SK-N-SH treated with all-trans-retinoic acid at 6 μM for 48 hours (cell line): ENCODE measurements at regions not wholly inside any gene's neighbourhood (a gene's known extent, or its start where the extent isn't known, plus 50 kb on each side); places are given as distances from the start of the nearest gene placed in this dataset.

Source experiments
- ATAC-seq: fragments of 200-7000 bp; cut with Tn5 transposase; 3 replicates; pipeline ENCODE4 v1.9.1; 2020; ENCODE audit warnings: mild to moderate bottlenecking, moderate library complexity
- ARNTL ChIP-seq: fragments of 450-650 bp; formaldehyde crosslinking; IDR thresholded peaks from 2 replicates; pipeline ENCODE4 v1.5.0; 2020; ENCODE audit warnings: low read depth, mild to moderate bottlenecking, moderate library complexity, borderline replicate concordance
- BACH2 ChIP-seq: fragments of 250-450 bp; sonication (Bioruptor Pico); IDR thresholded peaks from 2 replicates; pipeline ENCODE4 v1.9.0; 2021; ENCODE audit warnings: mild to moderate bottlenecking, borderline replicate concordance
- CSDC2 ChIP-seq: fragments of 250-450 bp; sonication (Bioruptor Pico); IDR thresholded peaks from 2 replicates; pipeline ENCODE4 v1.5.0; 2020; ENCODE audit warnings: mild to moderate bottlenecking, moderate library complexity
- CSRNP3 ChIP-seq: fragments of 250-450 bp; sonication (Bioruptor Pico); IDR thresholded peaks from 2 replicates; pipeline ENCODE4 v1.5.1; 2021; ENCODE audit warnings: mild to moderate bottlenecking, moderate library complexity
- ESRRG ChIP-seq: fragments of 250-450 bp; sonication (Bioruptor Pico); IDR thresholded peaks from 2 replicates; pipeline ENCODE4 v1.6.1; 2021; ENCODE audit warnings: mild to moderate bottlenecking
- GLIS3 ChIP-seq: fragments of 250-450 bp; sonication (Bioruptor Pico); IDR thresholded peaks from 2 replicates; pipeline ENCODE4 v1.5.0; 2020; ENCODE audit warnings: mild to moderate bottlenecking, moderate library complexity
- ISL1 ChIP-seq: fragments of 250-450 bp; sonication (Bioruptor Pico); IDR thresholded peaks from 2 replicates; pipeline ENCODE4 v2.1.2; 2022; ENCODE audit warnings: mild to moderate bottlenecking, moderate library complexity
- OSR1 ChIP-seq: fragments of 250-450 bp; sonication (Bioruptor Pico); IDR thresholded peaks from 2 replicates; pipeline ENCODE4 v1.8.0; 2022; ENCODE audit warnings: moderate library complexity, mild to moderate bottlenecking, inconsistent platforms
- PPARA ChIP-seq: fragments of 250-450 bp; sonication (Bioruptor Pico); IDR thresholded peaks from 2 replicates; pipeline ENCODE4 v1.5.0; 2020; ENCODE audit warnings: mild to moderate bottlenecking, borderline replicate concordance
- SNAI2 ChIP-seq: fragments of 250-450 bp; sonication (Bioruptor Pico); IDR thresholded peaks from 2 replicates; pipeline ENCODE4 v1.5.0; 2020; ENCODE audit warnings: mild to moderate bottlenecking, moderate library complexity
- TCF4 ChIP-seq: fragments of 250-450 bp; sonication (Bioruptor Pico); IDR thresholded peaks from 2 replicates; pipeline ENCODE4 v1.8.0; 2021; ENCODE audit warnings: mild to moderate bottlenecking, moderate library complexity, borderline replicate concordance
- TOX ChIP-seq: fragments of 250-450 bp; sonication (Bioruptor Pico); IDR thresholded peaks from 2 replicates; pipeline ENCODE4 v1.8.0; 2021; ENCODE audit warnings: mild to moderate bottlenecking, moderate library complexity, borderline replicate concordance
- ZC3H10 ChIP-seq: fragments of 250-450 bp; sonication (Bioruptor Pico); IDR thresholded peaks from 2 replicates; pipeline ENCODE4 v1.5.1; 2021; ENCODE audit warnings: mild to moderate bottlenecking, moderate library complexity
- ZFP3 ChIP-seq: fragments of 250-450 bp; sonication (Bioruptor Pico); IDR thresholded peaks from 2 replicates; pipeline ENCODE4 v1.5.0; 2020; ENCODE audit warnings: mild to moderate bottlenecking, moderate library complexity
- ZFP30 ChIP-seq: fragments of 450-650 bp; formaldehyde crosslinking; IDR thresholded peaks from 2 replicates; pipeline ENCODE4 v1.5.0; 2022; ENCODE audit warnings: mild to moderate bottlenecking, moderate library complexity
- ZNF565 ChIP-seq: fragments of 450-650 bp; formaldehyde crosslinking; conservative IDR thresholded peaks from 2 replicates; pipeline ENCODE4 v1.5.0; 2020; ENCODE audit warnings: low read depth, mild to moderate bottlenecking, moderate library complexity
- ZNF70 ChIP-seq: fragments of 450-650 bp; formaldehyde crosslinking; IDR thresholded peaks from 2 replicates; pipeline ENCODE4 v1.5.0; 2020; ENCODE audit warnings: mild to moderate bottlenecking, moderate library complexity
- ZNF8 ChIP-seq: fragments of 450-650 bp; formaldehyde crosslinking; IDR thresholded peaks from 2 replicates; pipeline ENCODE4 v1.5.0; 2020; ENCODE audit warnings: mild to moderate bottlenecking, moderate library complexity
- TF ChIP-seq, protein P1 (sequence below): fragments of 250-450 bp; sonication (Bioruptor Pico); IDR thresholded peaks from 2 replicates; pipeline ENCODE4 v1.8.0; 2021; ENCODE audit warnings: low read depth, mild to moderate bottlenecking, moderate library complexity, borderline replicate concordance
- TF ChIP-seq, protein P2 (sequence below): fragments of 250-450 bp; sonication (Bioruptor Pico); IDR thresholded peaks from 2 replicates; pipeline ENCODE4 v1.8.0; 2020; ENCODE audit warnings: mild to moderate bottlenecking, moderate library complexity, borderline replicate concordance
- TF ChIP-seq, protein P3 (sequence below): fragments of 250-450 bp; sonication (Bioruptor Pico); IDR thresholded peaks from 2 replicates; pipeline ENCODE4 v1.5.1; 2020; ENCODE audit warnings: low read depth, mild to moderate bottlenecking, moderate library complexity
- TF ChIP-seq, protein P4 (sequence below): fragments of 250-450 bp; sonication (Bioruptor Pico); IDR thresholded peaks from 2 replicates; pipeline ENCODE4 v1.5.0; 2020; ENCODE audit warnings: mild to moderate bottlenecking, moderate library complexity

DNA sequence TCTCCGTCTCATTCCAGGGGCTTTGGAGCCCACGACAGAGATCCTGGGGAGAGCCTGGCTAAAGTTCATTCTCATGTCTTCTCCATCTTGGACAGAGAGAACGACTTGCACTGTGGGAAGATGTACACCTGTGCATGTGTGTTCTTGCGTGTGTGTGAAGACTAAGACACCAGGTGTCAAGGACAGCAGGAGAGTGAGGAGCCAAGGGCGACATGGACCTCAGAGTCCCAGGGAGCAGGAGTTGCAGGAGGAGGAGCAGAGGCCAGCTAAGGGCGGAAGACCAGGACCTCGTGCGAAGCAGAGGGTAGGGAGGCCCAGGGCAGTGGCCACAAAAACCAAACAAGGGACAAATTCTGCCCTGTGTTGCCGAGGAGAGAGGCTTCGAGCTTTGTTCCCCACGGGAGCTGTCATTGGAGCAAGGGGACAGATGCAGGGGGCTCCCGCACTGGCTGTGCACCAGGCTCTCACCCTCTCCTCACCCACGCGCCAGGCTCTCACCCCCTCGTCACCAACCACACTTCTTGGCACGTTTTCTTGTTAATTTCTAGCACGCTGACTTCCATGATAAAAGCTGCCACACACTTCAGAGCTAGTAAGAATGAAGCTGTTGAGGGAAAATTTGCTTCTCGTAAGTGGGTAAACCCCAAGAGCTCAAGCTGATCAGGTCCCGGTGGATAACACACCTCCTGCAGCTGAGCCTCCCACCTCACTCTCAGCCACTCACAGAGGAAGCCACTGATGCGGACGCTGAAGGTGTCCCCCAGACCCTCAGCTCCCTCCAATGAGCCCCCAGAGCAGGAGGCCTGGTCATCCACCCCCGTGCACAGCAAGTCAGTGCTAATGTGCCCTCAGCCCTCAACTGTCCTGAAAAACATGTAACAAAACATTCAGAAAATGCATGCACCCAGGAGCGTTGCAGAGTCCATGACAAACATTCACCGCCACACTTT, 62.6 kb downstream of the DLL1 start:
- ATAC-seq: no peak
- no peak for TF ChIP-seq PPARA (CRISPR knock-in tag)
- TF ChIP-seq, all 23 proteins: peak for 0

DNA sequence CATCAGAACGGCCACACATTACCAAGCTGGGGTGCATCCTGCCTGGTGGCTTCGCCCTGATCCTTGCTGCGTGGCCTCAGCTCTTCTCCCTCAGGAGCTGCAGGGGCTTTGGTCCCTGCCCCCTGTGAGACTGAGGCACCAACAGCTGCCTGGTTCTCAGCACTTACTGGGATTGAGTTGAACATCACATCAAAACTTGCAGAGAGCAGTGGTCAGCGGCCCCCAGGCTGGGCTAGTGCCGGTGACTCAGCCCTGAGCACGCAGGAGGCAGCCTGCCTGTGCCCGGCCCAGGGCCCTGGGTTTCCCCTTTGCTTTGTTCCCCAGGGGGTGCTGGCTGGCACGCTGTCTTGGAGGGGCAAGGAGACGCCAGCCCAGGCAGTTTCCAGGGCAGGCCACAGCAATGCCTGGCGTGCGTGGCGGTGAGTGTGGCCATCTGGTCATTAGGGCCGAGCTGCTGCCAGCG, 63.3 kb downstream of the DLL1 start:
- TF ChIP-seq ISL1 (CRISPR knock-in tag) (no peak), ARNTL (CRISPR knock-in tag) (no peak), TOX (no peak), ZNF8 (CRISPR knock-in tag) (no peak), GLIS3 (CRISPR knock-in tag) (no peak), TCF4 (CRISPR knock-in tag) (no peak), ZFP30 (CRISPR knock-in tag) (no peak), CSRNP3 (CRISPR knock-in tag) (no peak), SNAI2 (CRISPR knock-in tag) (no peak), ZC3H10 (CRISPR knock-in tag) (no peak), CSDC2 (CRISPR knock-in tag) (no peak), ESRRG (CRISPR knock-in tag) (no peak), OSR1 (no peak)
- TF ChIP-seq, protein P1, sequence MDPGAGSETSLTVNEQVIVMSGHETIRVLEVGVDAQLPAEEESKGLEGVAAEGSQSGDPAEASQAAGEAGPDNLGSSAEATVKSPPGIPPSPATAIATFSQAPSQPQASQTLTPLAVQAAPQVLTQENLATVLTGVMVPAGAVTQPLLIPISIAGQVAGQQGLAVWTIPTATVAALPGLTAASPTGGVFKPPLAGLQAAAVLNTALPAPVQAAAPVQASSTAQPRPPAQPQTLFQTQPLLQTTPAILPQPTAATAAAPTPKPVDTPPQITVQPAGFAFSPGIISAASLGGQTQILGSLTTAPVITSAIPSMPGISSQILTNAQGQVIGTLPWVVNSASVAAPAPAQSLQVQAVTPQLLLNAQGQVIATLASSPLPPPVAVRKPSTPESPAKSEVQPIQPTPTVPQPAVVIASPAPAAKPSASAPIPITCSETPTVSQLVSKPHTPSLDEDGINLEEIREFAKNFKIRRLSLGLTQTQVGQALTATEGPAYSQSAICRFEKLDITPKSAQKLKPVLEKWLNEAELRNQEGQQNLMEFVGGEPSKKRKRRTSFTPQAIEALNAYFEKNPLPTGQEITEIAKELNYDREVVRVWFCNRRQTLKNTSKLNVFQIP (CRISPR knock-in tag): no peak
- TF ChIP-seq, protein P2, sequence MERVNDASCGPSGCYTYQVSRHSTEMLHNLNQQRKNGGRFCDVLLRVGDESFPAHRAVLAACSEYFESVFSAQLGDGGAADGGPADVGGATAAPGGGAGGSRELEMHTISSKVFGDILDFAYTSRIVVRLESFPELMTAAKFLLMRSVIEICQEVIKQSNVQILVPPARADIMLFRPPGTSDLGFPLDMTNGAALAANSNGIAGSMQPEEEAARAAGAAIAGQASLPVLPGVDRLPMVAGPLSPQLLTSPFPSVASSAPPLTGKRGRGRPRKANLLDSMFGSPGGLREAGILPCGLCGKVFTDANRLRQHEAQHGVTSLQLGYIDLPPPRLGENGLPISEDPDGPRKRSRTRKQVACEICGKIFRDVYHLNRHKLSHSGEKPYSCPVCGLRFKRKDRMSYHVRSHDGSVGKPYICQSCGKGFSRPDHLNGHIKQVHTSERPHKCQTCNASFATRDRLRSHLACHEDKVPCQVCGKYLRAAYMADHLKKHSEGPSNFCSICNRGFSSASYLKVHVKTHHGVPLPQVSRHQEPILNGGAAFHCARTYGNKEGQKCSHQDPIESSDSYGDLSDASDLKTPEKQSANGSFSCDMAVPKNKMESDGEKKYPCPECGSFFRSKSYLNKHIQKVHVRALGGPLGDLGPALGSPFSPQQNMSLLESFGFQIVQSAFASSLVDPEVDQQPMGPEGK (CRISPR knock-in tag): no peak
- no peak for ATAC-seq

DNA sequence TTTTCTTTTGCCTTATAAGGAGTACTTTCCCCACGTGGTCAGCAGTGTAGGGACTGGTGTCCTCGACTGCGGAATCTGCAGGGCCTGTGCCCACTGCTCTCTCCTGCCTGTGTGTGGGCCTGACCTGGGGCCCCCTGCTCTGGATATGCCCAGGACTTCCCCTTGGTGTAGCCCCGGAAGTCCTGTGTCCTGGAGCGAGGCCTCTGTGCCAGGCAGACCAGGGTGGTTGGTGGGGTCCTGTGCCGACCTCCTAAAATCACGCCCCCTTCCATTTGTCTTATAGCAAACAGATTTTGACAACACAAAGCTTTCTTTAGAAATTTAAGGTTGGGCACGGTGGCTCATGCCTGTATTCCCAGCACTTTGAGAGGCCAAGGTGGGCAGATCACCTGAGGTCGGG, 64.2 kb downstream of the DLL1 start:
- TF ChIP-seq ZFP3 (CRISPR knock-in tag): no peak
- TF ChIP-seq, protein P2 (CRISPR knock-in tag): no peak
- TF ChIP-seq, protein P3, sequence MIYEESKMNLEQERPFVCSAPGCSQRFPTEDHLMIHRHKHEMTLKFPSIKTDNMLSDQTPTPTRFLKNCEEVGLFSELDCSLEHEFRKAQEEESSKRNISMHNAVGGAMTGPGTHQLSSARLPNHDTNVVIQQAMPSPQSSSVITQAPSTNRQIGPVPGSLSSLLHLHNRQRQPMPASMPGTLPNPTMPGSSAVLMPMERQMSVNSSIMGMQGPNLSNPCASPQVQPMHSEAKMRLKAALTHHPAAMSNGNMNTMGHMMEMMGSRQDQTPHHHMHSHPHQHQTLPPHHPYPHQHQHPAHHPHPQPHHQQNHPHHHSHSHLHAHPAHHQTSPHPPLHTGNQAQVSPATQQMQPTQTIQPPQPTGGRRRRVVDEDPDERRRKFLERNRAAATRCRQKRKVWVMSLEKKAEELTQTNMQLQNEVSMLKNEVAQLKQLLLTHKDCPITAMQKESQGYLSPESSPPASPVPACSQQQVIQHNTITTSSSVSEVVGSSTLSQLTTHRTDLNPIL (CRISPR knock-in tag): no peak
- TF ChIP-seq, protein P1 (CRISPR knock-in tag): no peak
- TF ChIP-seq ARNTL (CRISPR knock-in tag): no peak
- TF ChIP-seq TOX: no peak
- TF ChIP-seq BACH2 (CRISPR knock-in tag): no peak
- no peak for TF ChIP-seq ZNF70 (CRISPR knock-in tag)
- TF ChIP-seq ZNF565 (CRISPR knock-in tag): no peak
- TF ChIP-seq PPARA (CRISPR knock-in tag): no peak
- no peak for TF ChIP-seq ZC3H10 (CRISPR knock-in tag)
- TF ChIP-seq, protein P4, sequence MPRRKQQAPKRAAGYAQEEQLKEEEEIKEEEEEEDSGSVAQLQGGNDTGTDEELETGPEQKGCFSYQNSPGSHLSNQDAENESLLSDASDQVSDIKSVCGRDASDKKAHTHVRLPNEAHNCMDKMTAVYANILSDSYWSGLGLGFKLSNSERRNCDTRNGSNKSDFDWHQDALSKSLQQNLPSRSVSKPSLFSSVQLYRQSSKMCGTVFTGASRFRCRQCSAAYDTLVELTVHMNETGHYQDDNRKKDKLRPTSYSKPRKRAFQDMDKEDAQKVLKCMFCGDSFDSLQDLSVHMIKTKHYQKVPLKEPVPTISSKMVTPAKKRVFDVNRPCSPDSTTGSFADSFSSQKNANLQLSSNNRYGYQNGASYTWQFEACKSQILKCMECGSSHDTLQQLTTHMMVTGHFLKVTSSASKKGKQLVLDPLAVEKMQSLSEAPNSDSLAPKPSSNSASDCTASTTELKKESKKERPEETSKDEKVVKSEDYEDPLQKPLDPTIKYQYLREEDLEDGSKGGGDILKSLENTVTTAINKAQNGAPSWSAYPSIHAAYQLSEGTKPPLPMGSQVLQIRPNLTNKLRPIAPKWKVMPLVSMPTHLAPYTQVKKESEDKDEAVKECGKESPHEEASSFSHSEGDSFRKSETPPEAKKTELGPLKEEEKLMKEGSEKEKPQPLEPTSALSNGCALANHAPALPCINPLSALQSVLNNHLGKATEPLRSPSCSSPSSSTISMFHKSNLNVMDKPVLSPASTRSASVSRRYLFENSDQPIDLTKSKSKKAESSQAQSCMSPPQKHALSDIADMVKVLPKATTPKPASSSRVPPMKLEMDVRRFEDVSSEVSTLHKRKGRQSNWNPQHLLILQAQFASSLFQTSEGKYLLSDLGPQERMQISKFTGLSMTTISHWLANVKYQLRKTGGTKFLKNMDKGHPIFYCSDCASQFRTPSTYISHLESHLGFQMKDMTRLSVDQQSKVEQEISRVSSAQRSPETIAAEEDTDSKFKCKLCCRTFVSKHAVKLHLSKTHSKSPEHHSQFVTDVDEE (CRISPR knock-in tag): no peak
- TF ChIP-seq ISL1 (CRISPR knock-in tag): no peak
- no peak for TF ChIP-seq SNAI2 (CRISPR knock-in tag)
- no peak for TF ChIP-seq GLIS3 (CRISPR knock-in tag)
- TF ChIP-seq TCF4 (CRISPR knock-in tag): no peak
- no peak for ATAC-seq
